HepG2 (cell line): ENCODE measurements at regions not wholly inside any gene's neighbourhood (a gene's known extent, or its start where the extent isn't known, plus 50 kb on each side); places are given as distances from the start of the nearest gene placed in this dataset.

Experiments used
- ATAC-seq: fragments of 200-7000 bp; cut with Tn5 transposase; 3 replicates; pipeline ENCODE4 v1.9.1; 2020; ENCODE audit warnings: mild to moderate bottlenecking, moderate library complexity
- BruUV-seq: library from RNA; stranded (reverse); fragments of 400-500 nt; replicated peaks from 2 replicates; lab custom pipeline; 2021; lab: Mats Ljungman, UMichigan
- CTCF ChIA-PET: fragments of 300-600 bp; formaldehyde crosslinking; extraction: SDS; loops from one replicate; lab custom pipeline; 2021; ENCODE audit warnings: low total read pairs, inconsistent platforms, low intra/inter-chr PET ratio; lab: Yijun Ruan, JAX
- POLR2A ChIA-PET: fragments of 350-600 bp; sonication (Branson Sonifier 250); formaldehyde crosslinking; loops from one replicate; lab custom pipeline; 2020; ENCODE audit warnings: antibody characterized with exemption, inconsistent platforms; lab: Yijun Ruan, JAX
- DNase-seq: peaks from one replicate; pipeline ENCODE4 v3.0.0-alpha.2; 2015; ENCODE audit warnings: low spot score
- FAIRE-seq: peaks from 3 replicates; lab custom pipeline; 2011; peaks lifted over from hg19 to GRCh38; lab: Jason Lieb, UNC
- H2AFZ ChIP-seq: one replicate; pipeline ENCODE4 v1.6.1; 2011; ENCODE audit warnings: low read length, inconsistent platforms
- H3K27ac ChIP-seq: fragments of 300-600 bp; 3 replicates; pipeline ENCODE4 v1.8.0; 2011; ENCODE audit warnings: mixed run types, mild to moderate bottlenecking, mixed read lengths, low read length, inconsistent platforms; ENCODE audit not compliant: insufficient read depth; ENCODE audit errors: extremely low read length
- H3K27me3 ChIP-seq, 2 experiments: fragments of 200-600 bp in 1 of 2; 2 replicates in 1 of 2; 3 replicates in 1 of 2; pipeline versions ENCODE4 v1.6.0 to v1.8.0; 2011; ENCODE audit warnings: low read length in 2 of 2, mild to moderate bottlenecking in 2 of 2, moderate library complexity in 2 of 2, inconsistent platforms in 1 of 2; ENCODE audit not compliant: insufficient read depth in 2 of 2, control insufficient read depth in 1 of 2
- H3K36me3 ChIP-seq, 2 experiments: fragments of 200-600 bp in 1 of 2; replicated peaks in 1 of 2; 2 replicates in 1 of 2; 3 replicates in 1 of 2; pipeline versions ENCODE4 v1.5.1 to v1.8.0; 2011; ENCODE audit warnings: low read length in 2 of 2, inconsistent platforms in 1 of 2; ENCODE audit not compliant: insufficient read depth in 2 of 2, control insufficient read depth in 1 of 2
- H3K4me1 ChIP-seq: 2 replicates; pipeline ENCODE4 v1.5.1; 2012; ENCODE audit warnings: low read length, inconsistent platforms; ENCODE audit not compliant: insufficient read depth
- H3K4me2 ChIP-seq: 2 replicates; pipeline ENCODE4 v1.6.0; 2011; ENCODE audit warnings: low read depth, low read length, inconsistent platforms
- H3K4me3 ChIP-seq, 3 experiments: fragments of 200-600 bp in 1 of 3; sonication (generic), shearing (Covaris generic) in 1 of 3; replicated peaks in 1 of 3; 2 replicates each; pipeline ENCODE4 v1.5.1; 2011 to 2016; ENCODE audit warnings: low read length in 3 of 3, inconsistent platforms in 2 of 3, low read depth in 2 of 3, mild to moderate bottlenecking in 2 of 3, control low read depth in 1 of 3, mixed read lengths in 1 of 3; ENCODE audit not compliant: insufficient read depth in 1 of 3
- H3K79me2 ChIP-seq: one replicate; pipeline ENCODE4 v1.6.1; 2011; ENCODE audit warnings: low read length, inconsistent platforms; ENCODE audit not compliant: insufficient read depth
- H3K9ac ChIP-seq: 2 replicates; pipeline ENCODE4 v1.6.0; 2011; ENCODE audit warnings: mild to moderate bottlenecking, low read depth, low read length, inconsistent platforms; ENCODE audit not compliant: insufficient read depth
- H3K9me3 ChIP-seq: 2 replicates; pipeline ENCODE4 v1.5.1; 2012; ENCODE audit warnings: mild to moderate bottlenecking, low read length
- H4K20me1 ChIP-seq: 2 replicates; pipeline ENCODE4 v1.6.0; 2011; ENCODE audit warnings: inconsistent platforms, mild to moderate bottlenecking, low read length, moderate library complexity; ENCODE audit not compliant: insufficient read depth
- HNF4A ChIP-seq: sonication (generic); formaldehyde crosslinking; IDR thresholded peaks from 2 replicates; pipeline ENCODE4 v1.4.0; 2020; ENCODE audit warnings: missing genetic modification reagents
- ZNF318 ChIP-seq: sonication (generic); formaldehyde crosslinking; IDR thresholded peaks from 2 replicates; pipeline ENCODE4 v1.4.0; 2020; ENCODE audit warnings: mild to moderate bottlenecking, missing genetic modification reagents
- WGBS: methylation state at CpG from one replicate; pipeline ENCODE4 v1.1.6; 2017; ENCODE audit warnings: low lambda C conversion rate; 5-methylcytosine and 5-hydroxymethylcytosine counted together
- in situ Hi-C: cut with HindIII; loops from 2 replicates; pipeline ENCODE4 v1.10.0; 2017; ENCODE audit warnings: low pct_unique_long_range_greater_than_20kb; ENCODE audit not compliant: extremely low pct_ligation_motif_present
- intact Hi-C: fragments of 100-400 bp; cut with micrococcal nuclease; formaldehyde crosslinking; loops from one replicate; pipeline ENCODE4 v1.10.0; 2022; ENCODE audit not compliant: unreplicated experiment

- H3K4me1 ChIP-seq = peaks cover 9% of the 10 kb centered on the region; the same call in 1 of the 2 replicates
- H3K9me3 ChIP-seq = peaks cover 12% of the 10 kb centered on the region
- H3K9ac ChIP-seq = no peak overlapping the region
- no peak for DNase-seq
- H3K27ac ChIP-seq = no peak overlapping the region
- no peak overlapping the region for H2AFZ ChIP-seq
- TF ChIP-seq HNF4A (CRISPR knock-in tag) (0 out of 2 replicates have a peak, but pooled peaks have one; percentile 8), ZNF318 (CRISPR knock-in tag) (no peak)
- H4K20me1 ChIP-seq = no peaks in the 10 kb centered on the region
- ChIA-PET POLR2A (no interaction called here), CTCF (no interaction called here)
- intact Hi-C loops = loop anchor here (2.0 kb wide), 1 partner anchor 41 kb away; no protein-coding TSS in a partner anchor
- no peak for FAIRE-seq
- no peak overlapping the region for H3K4me2 ChIP-seq
- WGBS = 19% methylated on average over 7 of the region's 13 CpGs
- H3K36me3 ChIP-seq = no peaks in the 10 kb centered on the region
- no peak overlapping the region for H3K4me3 ChIP-seq
- in situ Hi-C loops = no loop called here
- H3K27me3 ChIP-seq = peaks cover 2 to 13% of the 10 kb centered on the region in 2 experiments
- no peaks in the 10 kb centered on the region for H3K79me2 ChIP-seq
- BruUV-seq = no TSS peak
- ATAC-seq = peak; percentile 18; the same call in 2 of the 3 replicates
These were observed 63.5 kb upstream of the WNT11 start for GRCh38 chr11:76269661-76270261.
